C4-2B (cell line): ENCODE measurements at regions not wholly inside any gene's neighbourhood (a gene's known extent, or its start where the extent isn't known, plus 50 kb on each side); places are given as distances from the start of the nearest gene placed in this dataset.

Experiments
- CTCF ChIP-seq: fragments of 450-650 bp; conservative IDR thresholded peaks from 2 replicates; pipeline ENCODE4 v1.5.1; 2017; ENCODE audit warnings: mild to moderate bottlenecking
- ZFX ChIP-seq: fragments of 450-650 bp; IDR thresholded peaks from 2 replicates; pipeline ENCODE4 v1.6.1; 2017

- TF ChIP-seq CTCF (no peak), ZFX (no peak)
These were observed 285.5 kb upstream of the PCDH10 start for GRCh38 chr4:132863619-132864018.
